IgD-negative memory B cell (primary cell): ENCODE measurements at regions not wholly inside any gene's neighbourhood (a gene's known extent, or its start where the extent isn't known, plus 50 kb on each side); places are given as distances from the start of the nearest gene placed in this dataset.
A peak's percentile ranks its signal among the peaks of the same experiment; 100 is the strongest.

Source experiments
- H3K27ac Mint-ChIP-seq, 3 donors: one replicate each; pipeline ENCODE4 v1.8.0; 2020 to 2022; ENCODE audit warnings: mild to moderate bottlenecking in 3 of 3, mixed read lengths in 3 of 3, moderate library complexity in 1 of 3
- H3K27me3 Mint-ChIP-seq: one replicate; pipeline ENCODE4 v1.8.0; 2021; ENCODE audit warnings: mixed read lengths
- H3K36me3 Mint-ChIP-seq: one replicate; pipeline ENCODE4 v1.8.0; 2020; ENCODE audit warnings: mild to moderate bottlenecking, mixed read lengths
- H3K4me1 Mint-ChIP-seq, 3 donors: one replicate each; pipeline ENCODE4 v1.8.0; 2020 to 2022; ENCODE audit warnings: mixed read lengths in 3 of 3, mild to moderate bottlenecking in 1 of 3
- H3K4me3 Mint-ChIP-seq, 4 donors: one replicate each; pipeline ENCODE4 v1.8.0; 2020 to 2022; ENCODE audit warnings: mild to moderate bottlenecking in 4 of 4, mixed read lengths in 4 of 4, moderate library complexity in 3 of 4
- H3K9me3 Mint-ChIP-seq, 3 donors: one replicate each; pipeline ENCODE4 v1.8.0; 2020 to 2021; ENCODE audit warnings: mixed read lengths in 3 of 3, mild to moderate bottlenecking in 1 of 3

DNA sequence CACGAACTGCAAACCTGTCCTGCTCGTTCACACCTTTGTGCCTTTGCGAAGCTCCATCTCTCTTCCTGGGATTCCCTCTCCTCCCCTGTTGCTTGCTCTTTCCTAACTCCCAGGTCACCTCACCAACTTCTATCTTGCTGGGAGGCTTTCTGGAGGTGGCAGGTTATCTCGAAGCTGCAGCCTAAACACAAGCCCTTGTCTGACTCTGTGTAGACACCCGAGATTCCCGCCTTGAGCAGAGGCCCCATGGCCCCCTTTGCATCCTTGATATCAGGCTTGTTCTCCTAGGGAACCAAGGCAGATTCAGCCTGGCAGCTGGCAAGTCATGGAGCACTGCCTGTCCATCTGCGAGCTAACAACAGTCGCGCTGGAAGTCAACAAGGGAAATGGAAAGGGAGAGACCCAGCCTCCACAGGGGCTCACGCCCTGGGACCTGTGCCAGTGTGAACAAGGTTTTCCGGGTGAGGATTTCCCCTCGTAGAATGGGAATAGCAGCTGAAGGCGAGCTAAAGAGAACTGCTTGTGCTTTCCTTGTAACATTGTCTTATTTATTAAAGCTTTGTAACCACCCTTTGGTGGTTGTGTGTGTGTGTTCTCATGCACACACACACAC lies 109.5 kb upstream of the JUN start:
- H3K9me3 Mint-ChIP-seq: no peaks in the 10 kb centered on the region
- H3K4me3 Mint-ChIP-seq: no peak overlapping the region
- peaks cover 1% of the 10 kb centered on the region for H3K27me3 Mint-ChIP-seq
- H3K36me3 Mint-ChIP-seq: no peaks in the 10 kb centered on the region
- peak overlapping the region in 1 of 3 donors; percentile 57 for H3K27ac Mint-ChIP-seq
- H3K4me1 Mint-ChIP-seq: peaks cover 8 to 14% (median 13%) of the 10 kb centered on the region in 3 donors

DNA sequence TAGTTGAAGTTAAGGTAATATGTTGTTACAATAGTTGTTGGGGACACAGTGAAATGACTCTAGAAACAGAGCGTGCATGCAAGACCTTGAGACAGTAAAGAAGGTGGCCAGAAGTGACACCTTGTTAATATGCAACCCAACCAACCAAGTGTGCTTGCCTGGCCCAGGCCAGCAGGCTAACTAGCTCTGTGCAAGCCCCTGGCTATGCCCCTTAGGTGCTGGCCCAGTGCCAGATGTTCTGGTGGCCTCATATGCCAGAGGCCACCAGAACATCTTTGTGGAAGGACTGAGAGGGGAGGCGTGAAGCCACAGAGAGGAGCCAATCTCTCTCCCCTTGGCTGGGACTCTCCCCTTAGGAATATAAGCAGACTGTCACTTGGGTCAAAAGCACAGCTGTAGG lies 111.2 kb upstream of the JUN start:
- H3K36me3 Mint-ChIP-seq: no peaks in the 10 kb centered on the region
- H3K27ac Mint-ChIP-seq: peak overlapping the region in 1 of 3 donors; percentile 69
- peaks cover 1% of the 10 kb centered on the region for H3K27me3 Mint-ChIP-seq
- peaks cover 8 to 14% (median 13%) of the 10 kb centered on the region in 3 donors for H3K4me1 Mint-ChIP-seq
- H3K9me3 Mint-ChIP-seq: no peaks in the 10 kb centered on the region
- no peak overlapping the region for H3K4me3 Mint-ChIP-seq

DNA sequence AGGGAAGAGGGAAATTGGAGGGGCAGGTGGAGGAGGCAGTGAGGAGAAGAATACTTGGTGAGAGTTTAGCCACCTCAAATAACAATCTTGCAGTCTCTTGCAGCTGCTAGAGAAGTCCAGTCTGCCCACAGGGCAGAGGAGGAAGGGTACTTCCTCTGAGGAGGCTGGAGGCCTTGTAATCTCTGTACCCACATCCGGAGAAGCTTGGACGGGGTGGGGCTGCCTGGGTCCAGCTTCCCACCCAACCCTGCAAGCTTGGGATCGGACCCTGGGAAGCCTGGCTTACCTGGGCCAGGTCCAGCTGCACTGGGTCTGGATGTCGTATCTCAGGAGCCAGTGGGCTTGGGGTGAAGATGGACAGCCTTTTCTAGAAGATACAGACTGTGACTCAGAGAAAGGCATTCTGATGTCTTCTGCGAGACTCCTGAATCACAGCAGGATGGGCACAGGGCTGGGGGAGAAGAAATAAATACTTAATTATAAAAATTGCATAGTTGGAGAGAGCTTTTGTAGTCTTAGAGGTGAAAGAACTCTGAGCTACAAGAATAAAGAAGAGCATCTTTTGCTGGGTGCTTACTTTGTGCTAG lies 111.8 kb upstream of the JUN start:
- no peak overlapping the region for H3K27ac Mint-ChIP-seq
- peak overlapping the region in 1 of 4 donors; percentile 75 for H3K4me3 Mint-ChIP-seq
- no peaks in the 10 kb centered on the region for H3K9me3 Mint-ChIP-seq
- peaks cover 1% of the 10 kb centered on the region for H3K27me3 Mint-ChIP-seq
- no peaks in the 10 kb centered on the region for H3K36me3 Mint-ChIP-seq
- peaks cover 8 to 14% (median 13%) of the 10 kb centered on the region in 3 donors for H3K4me1 Mint-ChIP-seq

DNA sequence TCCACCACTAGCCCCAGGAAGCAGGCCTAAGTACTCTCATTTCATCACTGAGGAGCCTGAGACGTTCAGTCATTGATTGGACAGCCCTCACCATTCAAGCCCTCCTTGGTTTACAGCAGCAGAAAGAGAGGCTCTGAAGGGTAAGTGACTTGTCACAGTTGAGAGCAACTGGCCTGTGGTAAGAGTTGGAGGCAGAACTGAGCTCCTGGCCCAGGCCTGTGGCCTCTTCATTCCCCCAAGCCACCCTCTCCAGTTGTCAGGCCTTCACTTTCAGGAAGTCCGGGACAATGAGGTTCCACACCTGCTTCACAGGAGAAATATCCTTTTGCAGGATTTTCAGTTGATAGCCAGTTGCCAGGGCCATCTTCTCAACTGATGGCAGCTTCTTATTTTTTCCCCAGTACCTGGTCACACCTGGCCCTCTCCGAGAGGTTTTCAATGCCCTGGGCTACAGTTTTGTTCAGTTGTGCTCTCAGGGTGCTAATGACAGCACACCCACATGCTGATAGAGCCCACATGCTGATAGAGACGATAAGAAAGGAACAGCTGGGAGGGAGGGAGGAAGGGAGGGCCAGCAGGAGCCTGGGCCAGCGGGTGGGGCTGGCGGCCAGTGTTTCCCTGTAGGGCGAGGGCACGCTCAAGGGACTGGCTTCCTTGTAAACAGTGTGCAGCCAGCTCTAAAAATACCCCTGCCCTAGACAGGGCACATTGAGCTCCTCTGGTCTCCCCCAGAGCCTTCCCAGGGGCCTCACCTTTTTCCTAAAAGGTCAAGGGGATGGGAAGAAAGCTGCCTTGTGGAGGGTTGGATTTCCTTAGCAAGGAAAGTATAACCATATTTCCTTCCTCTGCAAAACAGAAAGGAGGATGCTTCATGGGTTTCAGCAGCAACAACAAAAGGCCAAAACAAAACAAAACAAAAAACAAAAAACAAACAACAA lies 112.7 kb upstream of the JUN start:
- Mint-ChIP-seq H3K36me3 (no peaks in the 10 kb centered on the region), H3K4me1 (peaks cover 8 to 14% (median 9%) of the 10 kb centered on the region in 3 donors), H3K27ac (no peak overlapping the region), H3K27me3 (peaks cover 1% of the 10 kb centered on the region), H3K4me3 (peak overlapping the region in 1 of 4 donors; percentile 34), H3K9me3 (no peaks in the 10 kb centered on the region)

DNA sequence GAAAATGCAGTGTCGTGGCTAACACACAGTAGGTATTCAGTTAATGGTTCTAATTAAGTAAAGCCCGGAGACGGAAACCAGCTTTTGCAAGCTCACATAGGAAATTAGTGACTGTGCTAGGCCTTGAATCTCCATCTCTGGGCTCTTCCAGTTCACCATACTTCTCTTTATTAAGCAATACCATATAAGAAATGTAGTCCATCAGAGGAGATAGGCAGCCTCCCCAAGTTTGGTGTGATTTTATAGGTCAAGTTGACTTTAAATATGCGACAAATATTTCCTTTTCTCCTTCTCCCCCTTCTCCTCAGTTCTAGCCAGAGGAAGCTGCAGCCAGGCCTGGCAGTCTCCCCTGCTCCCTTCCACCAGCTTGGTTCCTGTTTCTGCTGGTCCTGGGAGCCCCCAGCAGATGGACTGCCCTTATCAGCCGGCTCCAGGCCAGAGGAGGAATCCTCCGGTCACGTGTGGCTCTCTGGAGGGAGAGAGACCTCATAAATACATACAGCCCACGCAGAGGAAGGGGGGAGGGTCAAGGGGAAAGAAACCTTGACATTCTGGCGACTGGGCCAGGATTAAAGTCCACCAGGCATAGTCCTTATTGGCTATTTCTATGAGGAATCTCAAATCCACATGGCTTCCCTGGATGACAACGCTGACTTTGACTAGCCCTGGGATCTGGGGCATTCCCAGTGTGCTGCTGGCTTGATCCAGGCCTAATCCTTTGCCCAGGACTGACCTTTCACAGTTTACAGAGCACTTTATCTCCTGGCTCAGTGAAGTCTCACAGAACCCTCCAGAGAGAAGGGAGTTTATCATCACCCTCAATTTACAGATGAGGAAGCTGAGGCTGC lies 115.1 kb upstream of the JUN start:
- Mint-ChIP-seq H3K4me3 (no peak overlapping the region), H3K27ac (no peak overlapping the region), H3K27me3 (no peaks in the 10 kb centered on the region), H3K36me3 (no peaks in the 10 kb centered on the region), H3K9me3 (no peaks in the 10 kb centered on the region), H3K4me1 (peaks cover 13 to 22% (median 15%) of the 10 kb centered on the region in 3 donors)

DNA sequence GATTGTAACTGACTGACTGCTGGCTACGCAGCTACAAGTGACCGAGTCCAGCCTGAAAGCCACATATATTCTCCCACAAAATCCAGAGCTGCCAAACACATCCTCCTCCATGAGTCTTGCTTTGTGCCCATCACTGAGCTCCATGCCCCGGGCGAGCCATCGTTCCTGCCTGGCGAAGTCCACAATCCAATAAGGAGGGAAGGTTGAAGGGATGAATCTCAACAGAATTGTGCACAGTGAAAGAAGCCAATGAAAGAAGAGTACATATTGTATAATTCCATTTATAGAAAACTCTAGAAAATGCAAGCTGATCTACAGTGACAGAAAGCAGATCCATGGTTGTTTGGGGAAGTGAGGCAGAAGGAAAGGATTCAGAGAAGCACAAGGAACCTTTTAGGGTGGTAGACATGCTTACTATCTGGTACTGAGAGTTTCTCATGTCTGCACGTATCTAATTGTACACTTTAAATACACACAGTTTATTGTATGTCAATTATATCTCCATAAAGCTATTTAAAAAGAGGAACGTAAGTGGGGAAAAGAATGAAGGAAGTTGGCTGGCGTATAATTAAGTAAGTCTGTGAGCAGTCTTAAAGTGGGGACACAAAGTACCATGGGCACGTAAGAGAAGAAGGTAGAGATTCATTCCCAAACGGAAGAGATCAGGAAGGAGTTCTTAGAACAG lies 115.9 kb upstream of the JUN start:
- H3K4me1 Mint-ChIP-seq: peaks cover 13 to 23% (median 18%) of the 10 kb centered on the region in 3 donors
- H3K27me3 Mint-ChIP-seq: no peaks in the 10 kb centered on the region
- H3K36me3 Mint-ChIP-seq: no peaks in the 10 kb centered on the region
- no peak overlapping the region for H3K27ac Mint-ChIP-seq
- H3K9me3 Mint-ChIP-seq: no peaks in the 10 kb centered on the region
- no peak overlapping the region for H3K4me3 Mint-ChIP-seq

DNA sequence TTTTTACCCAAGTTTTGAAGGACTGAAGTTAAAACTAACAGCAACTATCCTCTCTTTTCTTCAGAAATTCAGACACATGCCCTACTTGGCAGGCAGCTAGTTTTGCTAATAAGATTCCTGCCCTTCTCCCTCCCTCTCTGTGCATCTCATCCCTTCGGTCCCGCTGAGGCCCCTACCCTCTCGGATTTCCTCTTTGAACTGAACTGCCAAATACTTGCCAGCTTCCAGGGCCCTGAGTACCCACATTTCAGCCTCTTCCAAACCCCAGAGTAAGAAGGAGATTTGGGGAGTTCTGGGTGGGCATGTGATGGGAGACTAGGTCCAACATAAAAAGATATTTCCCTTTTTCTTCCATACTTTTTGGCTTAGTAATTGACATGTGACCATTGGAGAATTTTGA lies 116.5 kb upstream of the JUN start:
- Mint-ChIP-seq H3K27ac (no peak overlapping the region), H3K4me3 (no peak overlapping the region)

DNA sequence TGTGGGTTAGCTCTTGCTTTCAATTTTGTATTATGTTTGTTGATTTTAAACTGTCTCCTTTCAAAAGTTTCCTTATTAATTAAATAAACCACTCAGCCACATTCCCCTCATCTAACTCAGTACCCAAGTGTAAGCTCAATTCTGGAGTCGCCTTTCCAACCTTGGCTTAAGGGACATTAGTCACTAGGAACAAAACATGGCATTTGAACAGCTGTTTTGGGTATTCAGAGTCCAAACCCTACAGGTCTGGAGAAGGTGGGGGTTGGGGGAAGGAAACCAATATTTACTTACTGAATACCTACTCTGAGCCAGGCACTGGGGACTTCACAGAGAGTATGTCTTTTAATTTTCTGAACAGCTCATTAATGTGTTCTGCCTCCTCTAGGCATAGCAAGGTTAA lies 117.2 kb upstream of the JUN start:
- H3K36me3 Mint-ChIP-seq: no peaks in the 10 kb centered on the region
- H3K27me3 Mint-ChIP-seq: no peaks in the 10 kb centered on the region
- peak overlapping the region in 1 of 3 donors; percentile 40 for H3K27ac Mint-ChIP-seq
- H3K4me1 Mint-ChIP-seq: peaks cover 9 to 18% (median 15%) of the 10 kb centered on the region in 3 donors
- no peaks in the 10 kb centered on the region for H3K9me3 Mint-ChIP-seq
- H3K4me3 Mint-ChIP-seq: peak overlapping the region in 1 of 4 donors; percentile 1

More for the DNA sequence above, 116.5 kb upstream of the JUN start:
- H3K36me3 Mint-ChIP-seq: no peaks in the 10 kb centered on the region
- no peaks in the 10 kb centered on the region for H3K9me3 Mint-ChIP-seq
- H3K4me1 Mint-ChIP-seq: peaks cover 9 to 21% (median 16%) of the 10 kb centered on the region in 3 donors
- no peaks in the 10 kb centered on the region for H3K27me3 Mint-ChIP-seq

DNA sequence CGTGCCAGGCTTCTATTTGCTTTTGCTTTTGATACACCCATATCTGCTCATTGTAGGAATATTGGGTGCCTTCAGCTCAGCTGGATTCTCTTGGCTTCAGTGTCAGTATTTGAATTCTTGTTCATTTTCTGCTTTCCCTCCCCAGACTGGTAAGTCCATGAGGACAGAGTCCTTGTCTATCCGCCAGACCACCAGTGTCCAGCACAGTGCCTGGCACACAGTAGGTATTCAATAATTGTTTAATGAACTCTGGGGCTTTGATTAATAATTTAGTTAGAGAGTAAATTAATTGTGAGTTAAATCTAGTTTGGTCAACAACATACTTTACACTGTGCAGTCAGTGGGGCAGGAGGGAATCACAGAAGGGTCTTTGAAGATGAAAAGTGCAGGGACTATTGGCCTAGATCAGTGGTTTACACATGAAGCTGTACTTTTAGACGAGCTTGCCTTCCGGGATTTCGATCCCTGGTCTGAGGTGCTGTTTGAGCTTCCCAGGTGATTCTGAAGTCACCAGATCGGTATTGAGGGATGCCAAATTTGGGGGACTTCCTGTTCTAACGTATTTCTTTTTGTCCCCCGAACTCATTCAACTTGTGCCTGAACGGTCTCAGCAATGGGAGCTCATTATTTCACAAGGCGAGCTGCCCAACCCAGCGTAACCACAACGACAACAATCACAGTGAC lies 119.1 kb upstream of the JUN start:
- Mint-ChIP-seq H3K4me1 (peaks cover 6 to 12% (median 10%) of the 10 kb centered on the region in 3 donors), H3K36me3 (no peaks in the 10 kb centered on the region), H3K9me3 (no peaks in the 10 kb centered on the region), H3K27ac (peak overlapping the region; percentile 4 to 93 (median 80)), H3K4me3 (peak overlapping the region; percentile 48 to 91 (median 84)), H3K27me3 (no peaks in the 10 kb centered on the region)

DNA sequence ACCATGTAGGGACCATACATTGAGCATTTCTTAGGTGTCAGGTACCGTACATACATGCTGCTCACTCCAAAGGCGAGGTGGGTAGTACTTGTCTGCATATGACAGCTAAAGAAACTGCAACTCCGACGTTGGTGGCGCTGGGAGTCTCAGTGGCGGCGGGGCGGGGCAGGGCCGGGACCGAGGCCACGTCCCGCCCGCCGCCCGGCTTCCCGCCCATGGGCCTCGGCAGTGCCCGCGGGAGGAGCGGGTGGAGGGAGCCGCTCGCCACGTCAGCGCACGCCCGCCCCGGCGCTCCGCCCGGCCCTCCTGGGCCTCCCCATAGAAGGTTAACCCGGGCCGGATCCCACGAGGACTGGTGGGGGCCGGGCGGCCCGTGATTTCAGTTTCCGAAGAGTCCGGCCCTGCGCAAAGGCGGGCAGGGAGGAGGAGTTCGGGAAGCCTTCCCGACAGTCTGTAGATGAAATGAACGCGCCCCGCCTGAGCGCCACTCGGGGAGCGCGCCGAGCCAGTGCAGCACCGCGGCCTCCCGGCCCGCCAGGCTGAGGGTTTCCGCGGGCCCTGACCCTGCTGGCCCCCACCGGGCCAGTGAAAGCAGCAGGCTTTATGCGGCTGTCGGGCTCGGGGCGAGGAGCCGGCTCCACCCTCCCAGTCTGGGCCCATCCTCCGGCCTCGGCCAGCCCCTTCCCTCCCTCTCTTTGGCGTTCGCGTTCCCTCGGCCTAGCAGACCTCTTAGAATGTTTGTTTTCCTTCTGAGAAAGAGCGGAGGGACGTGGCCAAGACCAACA lies 119.9 kb upstream of the JUN start:
- Mint-ChIP-seq H3K27ac (peak overlapping the region; percentile 4 to 94 (median 80)), H3K27me3 (no peaks in the 10 kb centered on the region), H3K4me3 (peak overlapping the region; percentile 48 to 93 (median 84)), H3K36me3 (no peaks in the 10 kb centered on the region), H3K4me1 (peaks cover 6 to 12% (median 10%) of the 10 kb centered on the region in 3 donors), H3K9me3 (no peaks in the 10 kb centered on the region)

DNA sequence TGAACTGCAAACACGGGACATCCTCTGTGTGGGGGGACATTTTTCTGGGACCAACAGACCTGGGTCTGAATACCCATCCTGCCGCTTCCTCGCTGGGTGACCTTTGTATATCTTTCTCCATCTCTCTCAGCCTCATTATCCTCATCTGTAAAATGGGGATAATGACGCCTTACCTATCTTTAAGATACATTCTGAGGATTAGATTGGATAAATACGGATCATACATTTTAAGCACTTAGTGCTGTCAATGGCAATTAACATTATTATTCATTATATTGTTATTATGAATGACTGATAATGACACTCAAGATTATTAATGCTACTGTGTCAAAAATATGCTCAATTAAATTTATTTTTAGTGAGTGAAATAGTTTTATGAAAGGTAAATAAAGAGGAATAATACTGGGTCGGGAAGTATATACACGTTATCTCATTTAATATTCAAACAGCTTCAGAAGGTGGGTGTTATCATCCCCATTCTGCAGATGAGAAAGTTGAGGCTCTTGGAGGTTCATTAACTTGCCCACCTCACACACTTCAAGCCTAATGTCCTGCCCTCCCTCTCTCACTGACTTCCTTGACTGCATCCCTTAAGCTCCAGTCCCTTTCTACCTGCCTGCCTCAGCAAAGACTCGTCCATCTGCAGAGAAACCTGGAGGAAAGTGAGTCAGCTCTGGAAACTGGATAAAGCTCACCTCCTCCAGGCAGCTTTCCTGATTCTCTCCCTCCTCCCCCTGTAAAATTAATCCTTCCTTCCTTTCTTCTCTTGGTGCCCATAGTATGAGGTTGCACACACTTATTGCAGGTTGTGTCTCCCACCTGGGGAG lies 120.7 kb upstream of the JUN start:
- Mint-ChIP-seq H3K27me3 (no peaks in the 10 kb centered on the region), H3K27ac (peak overlapping the region in 2 of 3 donors; percentile 64 to 94), H3K36me3 (no peaks in the 10 kb centered on the region), H3K9me3 (no peaks in the 10 kb centered on the region), H3K4me1 (peaks cover 6 to 12% (median 10%) of the 10 kb centered on the region in 3 donors), H3K4me3 (peak overlapping the region; percentile 48 to 93 (median 84))

DNA sequence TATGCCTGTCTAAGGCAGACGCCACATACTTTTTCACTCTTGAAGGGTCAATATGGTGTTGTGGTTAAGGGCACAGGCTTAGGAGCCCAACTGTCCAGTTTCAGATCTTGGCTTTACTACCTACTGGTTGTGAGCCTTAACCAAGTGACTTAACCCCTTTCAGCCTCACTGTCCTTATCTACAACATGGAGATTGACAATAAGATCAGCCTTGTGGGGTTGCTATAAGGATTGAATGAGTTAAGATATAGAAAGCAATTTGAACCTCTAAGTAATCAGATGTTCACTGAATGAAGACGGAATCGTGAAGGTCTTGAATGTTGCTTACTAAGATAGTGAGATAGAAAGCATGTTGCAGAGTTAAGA lies 121.3 kb upstream of the JUN start:
- H3K4me1 Mint-ChIP-seq: peaks cover 6 to 12% (median 10%) of the 10 kb centered on the region in 3 donors
- no peaks in the 10 kb centered on the region for H3K9me3 Mint-ChIP-seq
- H3K27me3 Mint-ChIP-seq: no peaks in the 10 kb centered on the region
- H3K27ac Mint-ChIP-seq: peak overlapping the region in 1 of 3 donors; percentile 41
- H3K36me3 Mint-ChIP-seq: no peaks in the 10 kb centered on the region
- peak overlapping the region in 3 of 4 donors; percentile 48 to 93 (median 51) for H3K4me3 Mint-ChIP-seq
